GM12865 (cell line): ENCODE measurements at regions not wholly inside any gene's neighbourhood (a gene's known extent, or its start where the extent isn't known, plus 50 kb on each side); places are given as distances from the start of the nearest gene placed in this dataset.

Experiments
- DNase-seq: peaks from one replicate; pipeline ENCODE4 v3.0.0; 2010; ENCODE audit warnings: low read depth
- H3K4me3 ChIP-seq: 2 replicates; pipeline ENCODE4 v1.5.1; 2011; ENCODE audit warnings: mild to moderate bottlenecking, low read depth, low read length, control low read depth
- TF ChIP-seq, protein P1 (sequence below): IDR thresholded peaks from 2 replicates; pipeline ENCODE4 v1.5.1; 2011; ENCODE audit warnings: low read length, control low read depth, low read depth, inconsistent platforms; ENCODE audit not compliant: insufficient read depth; ENCODE audit errors: missing control alignments

GRCh38 chr10:20975236-20975635 is 78.1 kb upstream of the NEBL start:
- DNase-seq = peak; percentile 39
- H3K4me3 ChIP-seq = no peak overlapping the region
- TF ChIP-seq, protein P1, sequence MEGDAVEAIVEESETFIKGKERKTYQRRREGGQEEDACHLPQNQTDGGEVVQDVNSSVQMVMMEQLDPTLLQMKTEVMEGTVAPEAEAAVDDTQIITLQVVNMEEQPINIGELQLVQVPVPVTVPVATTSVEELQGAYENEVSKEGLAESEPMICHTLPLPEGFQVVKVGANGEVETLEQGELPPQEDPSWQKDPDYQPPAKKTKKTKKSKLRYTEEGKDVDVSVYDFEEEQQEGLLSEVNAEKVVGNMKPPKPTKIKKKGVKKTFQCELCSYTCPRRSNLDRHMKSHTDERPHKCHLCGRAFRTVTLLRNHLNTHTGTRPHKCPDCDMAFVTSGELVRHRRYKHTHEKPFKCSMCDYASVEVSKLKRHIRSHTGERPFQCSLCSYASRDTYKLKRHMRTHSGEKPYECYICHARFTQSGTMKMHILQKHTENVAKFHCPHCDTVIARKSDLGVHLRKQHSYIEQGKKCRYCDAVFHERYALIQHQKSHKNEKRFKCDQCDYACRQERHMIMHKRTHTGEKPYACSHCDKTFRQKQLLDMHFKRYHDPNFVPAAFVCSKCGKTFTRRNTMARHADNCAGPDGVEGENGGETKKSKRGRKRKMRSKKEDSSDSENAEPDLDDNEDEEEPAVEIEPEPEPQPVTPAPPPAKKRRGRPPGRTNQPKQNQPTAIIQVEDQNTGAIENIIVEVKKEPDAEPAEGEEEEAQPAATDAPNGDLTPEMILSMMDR = no peak

DNA sequence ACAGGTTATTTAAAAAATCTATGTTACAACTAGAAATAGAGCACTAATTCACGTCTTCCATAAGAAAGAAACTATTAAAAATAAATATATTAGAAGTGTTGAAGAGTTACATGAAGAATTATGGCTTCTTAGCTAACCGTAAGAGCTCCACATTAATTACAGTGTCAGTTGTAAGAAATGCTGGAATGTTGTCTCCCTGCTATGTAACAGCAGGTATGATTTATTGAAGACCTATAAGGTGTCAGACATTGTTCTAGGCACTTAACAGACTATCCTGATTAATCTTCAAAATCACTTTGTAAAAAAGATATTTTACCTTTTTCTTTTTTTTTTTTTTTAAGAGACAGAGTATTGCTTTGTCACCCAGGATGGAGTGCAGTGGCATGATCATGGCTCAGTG is 75.8 kb upstream of the NEBL start:
- H3K4me3 ChIP-seq = no peak overlapping the region
- TF ChIP-seq, protein P1 = no peak
- no peak for DNase-seq

DNA sequence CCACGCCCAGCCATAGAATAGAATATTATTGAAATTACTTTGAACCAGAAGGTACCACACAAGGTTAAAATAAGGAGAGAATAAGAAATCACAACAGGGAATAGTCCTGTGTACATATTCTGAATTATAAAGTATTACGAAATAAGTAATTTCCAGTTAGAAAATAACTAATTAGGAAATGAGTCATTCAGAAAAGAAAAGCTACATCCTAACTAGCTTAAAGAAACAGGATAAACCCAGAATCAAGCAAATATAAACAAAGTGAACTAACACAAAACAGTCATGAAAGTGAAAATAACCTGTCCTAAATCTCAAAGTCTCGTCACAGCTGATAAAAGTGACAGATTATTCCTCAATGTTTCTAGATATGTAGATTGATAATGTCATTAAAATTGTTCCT is 74.8 kb upstream of the NEBL start:
- no peak overlapping the region for H3K4me3 ChIP-seq
- TF ChIP-seq, protein P1 = no peak
- DNase-seq = no peak

- peak; percentile 76 for DNase-seq
- no peak overlapping the region; the same call in 1 of the 2 replicates for H3K4me3 ChIP-seq
- TF ChIP-seq, protein P1 = no peak
These were observed 73.6 kb upstream of the NEBL start for GRCh38 chr10:20970708-20971107.

DNA sequence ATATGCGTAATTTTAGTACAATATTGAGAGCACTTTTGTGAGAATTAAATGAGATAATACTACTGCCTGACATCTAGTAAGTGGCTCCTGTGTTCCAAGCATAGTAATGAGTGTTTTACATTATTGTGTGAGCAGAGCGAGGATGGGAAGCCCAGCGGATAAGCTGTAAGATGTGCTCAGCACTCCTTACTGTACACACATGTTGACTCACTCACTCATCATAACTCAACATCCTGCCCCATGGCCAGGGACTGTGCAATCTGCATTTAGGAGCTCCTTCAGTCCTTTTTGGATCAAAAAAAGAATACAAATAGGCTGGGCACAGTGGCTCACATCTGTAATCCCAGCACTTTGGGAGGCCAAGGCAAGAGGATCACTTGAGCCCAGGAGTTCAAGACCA is 72.9 kb upstream of the NEBL start:
- H3K4me3 ChIP-seq = no peak overlapping the region
- TF ChIP-seq, protein P1 = no peak
- no peak for DNase-seq

GRCh38 chr10:20966426-20966825 is 69.3 kb upstream of the NEBL start:
- no peak for DNase-seq
- H3K4me3 ChIP-seq = no peak overlapping the region
- TF ChIP-seq, protein P1 = no peak

- DNase-seq = no peak
- TF ChIP-seq, protein P1 = no peak
- no peak overlapping the region for H3K4me3 ChIP-seq
These were observed 66.8 kb upstream of the NEBL start for GRCh38 chr10:20963721-20964595.
